Loucy (cell line): ENCODE measurements at regions not wholly inside any gene's neighbourhood (a gene's known extent, or its start where the extent isn't known, plus 50 kb on each side); places are given as distances from the start of the nearest gene placed in this dataset.

ENCODE experiments used
- H2AFZ ChIP-seq: fragments of 200-600 bp; sonication (generic); 2 replicates; pipeline ENCODE4 v1.6.0; 2016; ENCODE audit warnings: antibody characterized with exemption, mild to moderate bottlenecking, low read length, moderate library complexity
- H3F3A ChIP-seq: fragments of 200-600 bp; 2 replicates; pipeline ENCODE4 v1.6.0; 2016; ENCODE audit warnings: antibody characterized with exemption, low read depth, mild to moderate bottlenecking
- H3K27me3 ChIP-seq: fragments of 200-600 bp; sonication (generic); 2 replicates; pipeline ENCODE4 v1.6.1; 2014; ENCODE audit warnings: low read length, mild to moderate bottlenecking; ENCODE audit not compliant: insufficient read depth, poor library complexity, severe bottlenecking
- H3K36me3 ChIP-seq: fragments of 200-600 bp; sonication (generic); 2 replicates; pipeline ENCODE4 v1.6.1; 2016; ENCODE audit warnings: low read length; ENCODE audit not compliant: insufficient read depth
- H3K4me1 ChIP-seq: fragments of 200-600 bp; sonication (generic); 2 replicates; pipeline ENCODE4 v1.5.1; 2014; ENCODE audit warnings: low read length, mild to moderate bottlenecking; ENCODE audit not compliant: insufficient read depth, poor library complexity, severe bottlenecking
- H3K4me2 ChIP-seq: fragments of 200-600 bp; sonication (generic); 2 replicates; pipeline ENCODE4 v1.6.0; 2014; ENCODE audit warnings: antibody characterized with exemption, low read length, low read depth, mild to moderate bottlenecking; ENCODE audit not compliant: poor library complexity, severe bottlenecking
- H3K4me3 ChIP-seq: fragments of 200-600 bp; sonication (generic); 2 replicates; pipeline ENCODE4 v1.5.1; 2014; ENCODE audit warnings: low read length, mild to moderate bottlenecking, mixed read lengths; ENCODE audit not compliant: poor library complexity, severe bottlenecking
- H3K79me2 ChIP-seq: fragments of 200-600 bp; sonication (generic); 2 replicates; pipeline ENCODE4 v1.6.1; 2014; ENCODE audit warnings: low read length; ENCODE audit not compliant: insufficient read depth
- H3K9ac ChIP-seq: fragments of 200-600 bp; sonication (generic); 2 replicates; pipeline ENCODE4 v1.6.0; 2014; ENCODE audit warnings: mild to moderate bottlenecking, low read depth, low read length, moderate library complexity; ENCODE audit not compliant: poor library complexity, severe bottlenecking
- H3K9me2 ChIP-seq: fragments of 200-600 bp; sonication (generic); replicated peaks from 2 replicates; pipeline ENCODE4 v1.6.1; 2016; ENCODE audit warnings: low read depth, low read length, mixed read lengths
- H3K9me3 ChIP-seq: fragments of 200-600 bp; sonication (generic); 2 replicates; pipeline ENCODE4 v1.6.1; 2014; ENCODE audit warnings: mild to moderate bottlenecking, antibody characterized with exemption, low read length, low read depth; ENCODE audit not compliant: insufficient read depth
- H4K20me1 ChIP-seq: fragments of 200-600 bp; sonication (generic); 2 replicates; pipeline ENCODE4 v1.6.0; 2014; ENCODE audit warnings: antibody characterized with exemption, low read length, mild to moderate bottlenecking; ENCODE audit not compliant: insufficient read depth, poor library complexity, severe bottlenecking
- EZH2phosphoT487 ChIP-seq: fragments of 200-600 bp; IDR thresholded peaks from 2 replicates; pipeline ENCODE4 v1.6.1; 2018; ENCODE audit warnings: antibody characterized with exemption, mild to moderate bottlenecking, moderate library complexity, borderline replicate concordance
- TF ChIP-seq, protein P1 (sequence below): fragments of 200-600 bp; sonication (generic); conservative IDR thresholded peaks from 2 replicates; pipeline ENCODE4 v1.5.1; 2014; ENCODE audit warnings: mild to moderate bottlenecking, antibody characterized with exemption, low read length

GRCh38 chr2:387980-388421 lies 100.1 kb upstream of the ALKAL2 start:
- Histone ChIP-seq H3K9ac (no peak overlapping the region), H3K36me3 (no peaks in the 10 kb centered on the region), H3F3A (no peaks in the 10 kb centered on the region), H3K9me2 (no peaks in the 10 kb centered on the region), H3K4me3 (no peak overlapping the region), H3K79me2 (no peaks in the 10 kb centered on the region), H3K4me1 (peaks cover 4% of the 10 kb centered on the region), H4K20me1 (no peaks in the 10 kb centered on the region), H2AFZ (no peak overlapping the region), H3K27me3 (no peaks in the 10 kb centered on the region), H3K4me2 (no peak overlapping the region), H3K9me3 (no peaks in the 10 kb centered on the region)
- no peak for TF ChIP-seq EZH2phosphoT487
- TF ChIP-seq, protein P1, sequence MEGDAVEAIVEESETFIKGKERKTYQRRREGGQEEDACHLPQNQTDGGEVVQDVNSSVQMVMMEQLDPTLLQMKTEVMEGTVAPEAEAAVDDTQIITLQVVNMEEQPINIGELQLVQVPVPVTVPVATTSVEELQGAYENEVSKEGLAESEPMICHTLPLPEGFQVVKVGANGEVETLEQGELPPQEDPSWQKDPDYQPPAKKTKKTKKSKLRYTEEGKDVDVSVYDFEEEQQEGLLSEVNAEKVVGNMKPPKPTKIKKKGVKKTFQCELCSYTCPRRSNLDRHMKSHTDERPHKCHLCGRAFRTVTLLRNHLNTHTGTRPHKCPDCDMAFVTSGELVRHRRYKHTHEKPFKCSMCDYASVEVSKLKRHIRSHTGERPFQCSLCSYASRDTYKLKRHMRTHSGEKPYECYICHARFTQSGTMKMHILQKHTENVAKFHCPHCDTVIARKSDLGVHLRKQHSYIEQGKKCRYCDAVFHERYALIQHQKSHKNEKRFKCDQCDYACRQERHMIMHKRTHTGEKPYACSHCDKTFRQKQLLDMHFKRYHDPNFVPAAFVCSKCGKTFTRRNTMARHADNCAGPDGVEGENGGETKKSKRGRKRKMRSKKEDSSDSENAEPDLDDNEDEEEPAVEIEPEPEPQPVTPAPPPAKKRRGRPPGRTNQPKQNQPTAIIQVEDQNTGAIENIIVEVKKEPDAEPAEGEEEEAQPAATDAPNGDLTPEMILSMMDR, result no peak

- Histone ChIP-seq H3K27me3 (no peaks in the 10 kb centered on the region), H3K9ac (no peak overlapping the region), H3K9me3 (no peaks in the 10 kb centered on the region), H3K4me1 (no peaks in the 10 kb centered on the region), H3K4me3 (no peak overlapping the region), H4K20me1 (no peaks in the 10 kb centered on the region), H2AFZ (no peak overlapping the region), H3K79me2 (no peaks in the 10 kb centered on the region), H3K9me2 (no peaks in the 10 kb centered on the region), H3K4me2 (no peak overlapping the region), H3K36me3 (no peaks in the 10 kb centered on the region), H3F3A (no peaks in the 10 kb centered on the region)
- TF ChIP-seq, protein P1, result no peak
- no peak for TF ChIP-seq EZH2phosphoT487
These were observed 98.7 kb upstream of the ALKAL2 start for GRCh38 chr2:386406-387103.

DNA sequence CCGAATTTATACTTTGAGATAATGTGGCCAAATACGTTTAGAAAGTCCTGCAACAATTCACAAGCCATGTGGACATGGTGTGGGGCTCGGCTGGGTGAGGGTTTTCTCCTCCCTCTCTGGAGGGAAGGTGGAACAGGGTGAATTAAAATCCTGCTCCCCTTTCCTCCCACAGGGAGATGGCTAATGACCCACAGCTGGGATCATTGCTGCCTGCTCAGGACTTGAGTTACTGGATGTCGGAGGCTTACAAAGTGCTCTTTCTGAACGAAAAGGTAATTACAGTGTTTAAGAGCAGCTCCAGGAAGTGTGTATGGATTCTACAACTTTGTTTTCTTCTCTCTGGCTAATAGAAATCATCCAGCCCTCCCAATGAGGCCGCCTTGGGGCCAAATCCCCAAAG lies 97.9 kb upstream of the ALKAL2 start:
- H4K20me1 ChIP-seq, result no peaks in the 10 kb centered on the region
- H3K9ac ChIP-seq, result no peak overlapping the region
- H3K4me3 ChIP-seq, result no peak overlapping the region
- no peak overlapping the region for H3K4me2 ChIP-seq
- no peak overlapping the region for H2AFZ ChIP-seq
- H3K9me2 ChIP-seq, result no peaks in the 10 kb centered on the region
- H3K79me2 ChIP-seq, result no peaks in the 10 kb centered on the region
- H3K27me3 ChIP-seq, result no peaks in the 10 kb centered on the region
- no peaks in the 10 kb centered on the region for H3K9me3 ChIP-seq
- no peaks in the 10 kb centered on the region for H3K4me1 ChIP-seq
- TF ChIP-seq EZH2phosphoT487, result no peak
- TF ChIP-seq, protein P1, result no peak
- H3F3A ChIP-seq, result no peaks in the 10 kb centered on the region
- H3K36me3 ChIP-seq, result no peaks in the 10 kb centered on the region
